ENCODE measurements at regions not wholly inside any gene's neighbourhood (a gene's known extent, or its start where the extent isn't known, plus 50 kb on each side); places are given as distances from the start of the nearest gene placed in this dataset.

DNA sequence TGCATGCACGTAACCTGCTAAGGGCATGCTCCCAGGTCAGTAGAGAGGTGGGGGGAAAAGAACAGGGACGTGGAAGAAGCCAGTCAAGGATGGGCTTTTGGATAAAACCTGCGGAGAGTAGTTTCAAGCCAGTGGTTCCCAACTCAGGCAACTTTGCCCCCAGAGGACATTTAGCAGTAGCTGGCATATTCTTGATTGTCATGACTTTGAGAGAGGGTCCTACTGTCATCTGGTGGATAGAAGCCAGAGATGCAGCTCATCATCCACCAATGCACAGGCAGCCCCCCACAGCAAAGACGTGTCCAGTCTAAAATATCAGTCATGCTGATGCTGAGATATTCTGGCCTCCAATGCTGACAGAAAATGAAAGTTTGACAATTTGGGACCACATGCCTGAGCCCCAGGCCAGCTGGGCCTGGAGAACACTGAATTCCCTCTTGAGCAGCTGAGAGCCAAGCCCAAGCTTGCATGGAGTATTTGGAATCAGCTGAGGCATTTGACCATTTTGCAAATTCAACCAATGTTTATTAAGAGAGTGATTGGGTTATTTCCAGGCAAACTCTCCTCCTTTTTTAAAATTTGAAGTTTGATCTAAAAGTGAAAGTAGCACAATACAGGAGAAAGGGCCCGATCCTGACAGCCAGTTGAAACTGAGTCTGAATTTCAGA, 110.0 kb upstream of the C7orf33 start:
- Histone ChIP-seq H3K27ac (ENCODE audit: low read depth in 1 of 2, low read length in 2 of 2) (no peak overlapping the region), H4K20me1 (ENCODE audit: insufficient read depth, low read length) (no peaks in the 10 kb centered on the region), H3K9me3 (replicated peaks in 1 of 2; ENCODE audit: control insufficient read depth in 1 of 2, insufficient read depth in 1 of 2, low read length in 2 of 2) (no peaks in the 10 kb centered on the region), H3K9ac (ENCODE audit: insufficient read depth, low read length, poor library complexity, severe bottlenecking) (no peak overlapping the region), H3K36me3 (replicated peaks in 1 of 2; ENCODE audit: control insufficient read depth in 1 of 2, insufficient read depth in 2 of 2, low read length in 2 of 2) (no peaks in the 10 kb centered on the region), H3K4me1 (ENCODE audit: control insufficient read depth in 1 of 2, insufficient read depth in 2 of 2, low read length in 2 of 2) (no peaks in the 10 kb centered on the region), H3K27me3 (ENCODE audit: control insufficient read depth in 2 of 2, insufficient read depth in 2 of 2, low read length in 2 of 2) (no peaks in the 10 kb centered on the region), H3K79me2 (ENCODE audit: insufficient read depth, low read length) (no peaks in the 10 kb centered on the region), H2AFZ (ENCODE audit: insufficient read depth, low read depth, low read length, poor library complexity, severe bottlenecking) (no peak overlapping the region), H3K4me2 (replicated peaks; ENCODE audit: extremely low read depth, low read length, poor library complexity, severe bottlenecking) (no peak overlapping the region), H3K4me3 (replicated peaks in 1 of 3; ENCODE audit: low read depth in 2 of 3, low read length in 3 of 3) (no peak overlapping the region)
- no peaks in the 10 kb centered on the region for H3K36me3 Mint-ChIP-seq
- WGBS (ENCODE audit: insufficient coverage): 96% methylated on average over 4 of the region's 5 CpGs
- intact Hi-C loops (cut with micrococcal nuclease): no loop called here
- H3K27me3 Mint-ChIP-seq (ENCODE audit: low read depth in 3 of 3): peaks cover 0 to 6% (median 5%) of the 10 kb centered on the region in 3 donors
- no peaks in the 10 kb centered on the region for H3K9me3 Mint-ChIP-seq
- no peak for DNase-seq
- H3K27ac Mint-ChIP-seq: no peak overlapping the region
- H3K4me1 Mint-ChIP-seq: no peaks in the 10 kb centered on the region
- TF ChIP-seq CTCF (IDR thresholded peaks at IDR 0.05): no peak
- H3K4me3 Mint-ChIP-seq: no peak overlapping the region

DNA sequence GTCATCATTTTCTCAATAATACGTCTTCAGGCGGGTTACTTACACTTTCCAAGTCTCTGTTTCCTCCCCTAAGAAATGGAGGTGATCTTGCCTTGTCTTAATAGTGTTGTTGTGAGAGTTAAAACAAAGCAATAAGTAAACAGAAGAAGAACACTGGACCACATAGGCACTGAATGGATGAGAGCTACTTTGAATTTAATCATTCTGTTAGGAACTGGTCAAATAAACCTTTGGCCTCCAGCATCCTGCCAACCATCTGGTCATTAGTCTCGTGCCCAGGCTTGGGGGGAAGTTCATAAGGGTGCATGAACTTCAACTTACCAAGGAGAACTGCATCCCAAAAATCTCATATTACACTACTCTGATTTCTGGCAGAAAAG, 109.4 kb upstream of the C7orf33 start:
- Mint-ChIP-seq H3K36me3 (no peaks in the 10 kb centered on the region), H3K4me1 (no peaks in the 10 kb centered on the region), H3K27me3 (ENCODE audit: low read depth in 3 of 3) (peaks cover 0 to 6% (median 5%) of the 10 kb centered on the region in 3 donors), H3K9me3 (no peaks in the 10 kb centered on the region), H3K4me3 (no peak overlapping the region), H3K27ac (no peak overlapping the region)
- no peak for DNase-seq
- no peaks in the 10 kb centered on the region for H3K27me3 ChIP-seq (ENCODE audit: control insufficient read depth in 2 of 2, insufficient read depth in 2 of 2, low read length in 2 of 2)
- no peak overlapping the region for H2AFZ ChIP-seq (ENCODE audit: insufficient read depth, low read depth, low read length, poor library complexity, severe bottlenecking)
- intact Hi-C loops (cut with micrococcal nuclease): no loop called here
- no peaks in the 10 kb centered on the region for H3K79me2 ChIP-seq (ENCODE audit: insufficient read depth, low read length)
- H3K9me3 ChIP-seq (replicated peaks in 1 of 2; ENCODE audit: control insufficient read depth in 1 of 2, insufficient read depth in 1 of 2, low read length in 2 of 2): no peaks in the 10 kb centered on the region
- no peaks in the 10 kb centered on the region for H3K36me3 ChIP-seq (replicated peaks in 1 of 2; ENCODE audit: control insufficient read depth in 1 of 2, insufficient read depth in 2 of 2, low read length in 2 of 2)
- no CpG with 5 or more reads among the region's 3 CpGs for WGBS (ENCODE audit: insufficient coverage)
- H3K9ac ChIP-seq (ENCODE audit: insufficient read depth, low read length, poor library complexity, severe bottlenecking): no peak overlapping the region
- H4K20me1 ChIP-seq (ENCODE audit: insufficient read depth, low read length): no peaks in the 10 kb centered on the region
- no peaks in the 10 kb centered on the region for H3K4me1 ChIP-seq (ENCODE audit: control insufficient read depth in 1 of 2, insufficient read depth in 2 of 2, low read length in 2 of 2)
- no peak for TF ChIP-seq CTCF (IDR thresholded peaks at IDR 0.05)
- H3K4me2 ChIP-seq (replicated peaks; ENCODE audit: extremely low read depth, low read length, poor library complexity, severe bottlenecking): no peak overlapping the region
- H3K27ac ChIP-seq (ENCODE audit: low read depth in 1 of 2, low read length in 2 of 2): no peak overlapping the region
- no peak overlapping the region for H3K4me3 ChIP-seq (replicated peaks in 1 of 3; ENCODE audit: low read depth in 2 of 3, low read length in 3 of 3)

All from CD14-positive monocyte (primary cell).